Transverse colon (tissue), 4 donors: ENCODE measurements at regions not wholly inside any gene's neighbourhood (a gene's known extent, or its start where the extent isn't known, plus 50 kb on each side); places are given as distances from the start of the nearest gene placed in this dataset.

Experiments used
- CTCF ChIP-seq, 5 experiments: fragments of 200-600 bp in 3 of 5; fragments of 450-650 bp in 2 of 5; sonication (generic) in 3 of 5; IDR thresholded peaks; 1 replicate in 2 of 5; 2 replicates in 3 of 5; pipeline ENCODE4 v1.5.1; 2016 to 2017; ENCODE audit warnings: antibody characterized with exemption in 5 of 5, inconsistent platforms in 3 of 5, mild to moderate bottlenecking in 2 of 5, moderate library complexity in 1 of 5
- EP300 ChIP-seq: sonication (generic); formaldehyde crosslinking; IDR thresholded peaks from one replicate; pipeline ENCODE4 v1.6.1; 2017; ENCODE audit warnings: antibody characterized with exemption, low read depth
- POLR2A ChIP-seq: fragments of 450-650 bp; IDR thresholded peaks from one replicate; pipeline ENCODE4 v1.6.1; 2016; ENCODE audit warnings: antibody characterized with exemption, mild to moderate bottlenecking, moderate library complexity
- POLR2AphosphoS5 ChIP-seq, 3 donors: sonication (generic); formaldehyde crosslinking; IDR thresholded peaks; one replicate each; pipeline ENCODE4 v1.6.1; 2016; ENCODE audit warnings: antibody characterized with exemption in 3 of 3

- TF ChIP-seq CTCF (IDR thresholded peaks at IDR 0.05) (no peak), POLR2A (no peak), POLR2AphosphoS5 (IDR thresholded peaks at IDR 0.05) (no peak), EP300 (no peak)
Measured at GRCh38 chr5:38077652-38078051, 180.7 kb upstream of the EGFLAM start.
